Loucy (cell line): ENCODE measurements at regions not wholly inside any gene's neighbourhood (a gene's known extent, or its start where the extent isn't known, plus 50 kb on each side); places are given as distances from the start of the nearest gene placed in this dataset.

ENCODE experiments used
- H2AFZ ChIP-seq: fragments of 200-600 bp; sonication (generic); 2 replicates; pipeline ENCODE4 v1.6.0; 2016; ENCODE audit warnings: antibody characterized with exemption, mild to moderate bottlenecking, low read length, moderate library complexity
- H3F3A ChIP-seq: fragments of 200-600 bp; 2 replicates; pipeline ENCODE4 v1.6.0; 2016; ENCODE audit warnings: antibody characterized with exemption, low read depth, mild to moderate bottlenecking
- H3K27me3 ChIP-seq: fragments of 200-600 bp; sonication (generic); 2 replicates; pipeline ENCODE4 v1.6.1; 2014; ENCODE audit warnings: low read length, mild to moderate bottlenecking; ENCODE audit not compliant: insufficient read depth, poor library complexity, severe bottlenecking
- H3K36me3 ChIP-seq: fragments of 200-600 bp; sonication (generic); 2 replicates; pipeline ENCODE4 v1.6.1; 2016; ENCODE audit warnings: low read length; ENCODE audit not compliant: insufficient read depth
- H3K4me1 ChIP-seq: fragments of 200-600 bp; sonication (generic); 2 replicates; pipeline ENCODE4 v1.5.1; 2014; ENCODE audit warnings: low read length, mild to moderate bottlenecking; ENCODE audit not compliant: insufficient read depth, poor library complexity, severe bottlenecking
- H3K4me2 ChIP-seq: fragments of 200-600 bp; sonication (generic); 2 replicates; pipeline ENCODE4 v1.6.0; 2014; ENCODE audit warnings: antibody characterized with exemption, low read length, low read depth, mild to moderate bottlenecking; ENCODE audit not compliant: poor library complexity, severe bottlenecking
- H3K4me3 ChIP-seq: fragments of 200-600 bp; sonication (generic); 2 replicates; pipeline ENCODE4 v1.5.1; 2014; ENCODE audit warnings: low read length, mild to moderate bottlenecking, mixed read lengths; ENCODE audit not compliant: poor library complexity, severe bottlenecking
- H3K79me2 ChIP-seq: fragments of 200-600 bp; sonication (generic); 2 replicates; pipeline ENCODE4 v1.6.1; 2014; ENCODE audit warnings: low read length; ENCODE audit not compliant: insufficient read depth
- H3K9ac ChIP-seq: fragments of 200-600 bp; sonication (generic); 2 replicates; pipeline ENCODE4 v1.6.0; 2014; ENCODE audit warnings: mild to moderate bottlenecking, low read depth, low read length, moderate library complexity; ENCODE audit not compliant: poor library complexity, severe bottlenecking
- H3K9me2 ChIP-seq: fragments of 200-600 bp; sonication (generic); replicated peaks from 2 replicates; pipeline ENCODE4 v1.6.1; 2016; ENCODE audit warnings: low read depth, low read length, mixed read lengths
- H3K9me3 ChIP-seq: fragments of 200-600 bp; sonication (generic); 2 replicates; pipeline ENCODE4 v1.6.1; 2014; ENCODE audit warnings: mild to moderate bottlenecking, antibody characterized with exemption, low read length, low read depth; ENCODE audit not compliant: insufficient read depth
- H4K20me1 ChIP-seq: fragments of 200-600 bp; sonication (generic); 2 replicates; pipeline ENCODE4 v1.6.0; 2014; ENCODE audit warnings: antibody characterized with exemption, low read length, mild to moderate bottlenecking; ENCODE audit not compliant: insufficient read depth, poor library complexity, severe bottlenecking
- EZH2phosphoT487 ChIP-seq: fragments of 200-600 bp; IDR thresholded peaks from 2 replicates; pipeline ENCODE4 v1.6.1; 2018; ENCODE audit warnings: antibody characterized with exemption, mild to moderate bottlenecking, moderate library complexity, borderline replicate concordance
- TF ChIP-seq, protein P1 (sequence below): fragments of 200-600 bp; sonication (generic); conservative IDR thresholded peaks from 2 replicates; pipeline ENCODE4 v1.5.1; 2014; ENCODE audit warnings: mild to moderate bottlenecking, antibody characterized with exemption, low read length

DNA sequence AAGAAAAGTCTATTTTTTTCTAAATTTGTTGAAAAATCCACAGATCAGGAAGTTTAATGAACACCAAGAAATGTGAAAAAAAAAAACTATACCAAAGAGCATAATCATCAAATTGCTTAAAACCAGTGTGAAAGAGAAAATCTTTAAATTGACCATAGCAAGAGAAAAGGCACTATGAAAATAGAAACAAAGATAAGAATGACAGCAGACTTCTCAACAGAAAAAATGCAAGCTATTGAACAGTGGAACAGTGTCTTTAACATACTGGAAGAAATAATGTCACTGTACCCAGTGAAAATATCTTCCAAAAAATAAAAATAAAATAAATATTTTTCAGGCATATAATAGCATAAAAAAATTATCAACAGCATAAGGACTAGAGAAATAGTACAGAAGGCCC, 243.0 kb upstream of the GJB5 start:
- H3K4me1 ChIP-seq, result no peaks in the 10 kb centered on the region
- no peaks in the 10 kb centered on the region for H4K20me1 ChIP-seq
- no peak overlapping the region for H3K4me3 ChIP-seq
- H3K9me3 ChIP-seq, result peaks cover 11% of the 10 kb centered on the region
- no peaks in the 10 kb centered on the region for H3K79me2 ChIP-seq
- no peaks in the 10 kb centered on the region for H3K9me2 ChIP-seq
- no peak overlapping the region for H3K9ac ChIP-seq
- TF ChIP-seq, protein P1, sequence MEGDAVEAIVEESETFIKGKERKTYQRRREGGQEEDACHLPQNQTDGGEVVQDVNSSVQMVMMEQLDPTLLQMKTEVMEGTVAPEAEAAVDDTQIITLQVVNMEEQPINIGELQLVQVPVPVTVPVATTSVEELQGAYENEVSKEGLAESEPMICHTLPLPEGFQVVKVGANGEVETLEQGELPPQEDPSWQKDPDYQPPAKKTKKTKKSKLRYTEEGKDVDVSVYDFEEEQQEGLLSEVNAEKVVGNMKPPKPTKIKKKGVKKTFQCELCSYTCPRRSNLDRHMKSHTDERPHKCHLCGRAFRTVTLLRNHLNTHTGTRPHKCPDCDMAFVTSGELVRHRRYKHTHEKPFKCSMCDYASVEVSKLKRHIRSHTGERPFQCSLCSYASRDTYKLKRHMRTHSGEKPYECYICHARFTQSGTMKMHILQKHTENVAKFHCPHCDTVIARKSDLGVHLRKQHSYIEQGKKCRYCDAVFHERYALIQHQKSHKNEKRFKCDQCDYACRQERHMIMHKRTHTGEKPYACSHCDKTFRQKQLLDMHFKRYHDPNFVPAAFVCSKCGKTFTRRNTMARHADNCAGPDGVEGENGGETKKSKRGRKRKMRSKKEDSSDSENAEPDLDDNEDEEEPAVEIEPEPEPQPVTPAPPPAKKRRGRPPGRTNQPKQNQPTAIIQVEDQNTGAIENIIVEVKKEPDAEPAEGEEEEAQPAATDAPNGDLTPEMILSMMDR, result no peak
- TF ChIP-seq EZH2phosphoT487, result no peak
- no peaks in the 10 kb centered on the region for H3K27me3 ChIP-seq
- H3F3A ChIP-seq, result no peaks in the 10 kb centered on the region
- no peaks in the 10 kb centered on the region for H3K36me3 ChIP-seq
- H3K4me2 ChIP-seq, result no peak overlapping the region
- no peak overlapping the region for H2AFZ ChIP-seq

DNA sequence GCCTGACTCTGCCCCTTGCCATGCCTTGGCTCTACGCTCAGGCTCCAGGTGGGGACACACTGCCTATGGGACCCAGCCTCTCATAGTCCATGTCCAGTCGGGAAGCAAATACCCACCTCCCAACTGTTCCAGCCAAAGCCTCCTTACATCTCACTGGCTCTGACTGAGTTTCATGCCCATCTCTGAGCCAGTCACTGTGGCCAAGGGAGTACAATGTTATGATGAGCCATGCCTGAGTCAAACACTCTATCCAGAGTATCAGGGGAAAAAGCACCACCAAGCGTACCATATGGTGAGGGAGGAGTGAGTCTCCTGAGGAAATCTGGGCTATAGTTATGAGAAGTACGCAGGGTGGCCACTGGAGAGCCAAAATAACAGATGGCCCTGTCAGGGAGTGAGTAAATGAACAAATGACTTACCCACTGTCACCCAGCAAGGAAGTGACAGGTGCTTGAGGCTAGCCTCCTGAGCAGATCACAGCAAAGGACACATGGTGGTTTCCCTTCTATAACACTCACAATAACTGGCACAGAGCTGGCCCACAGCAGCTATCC, 236.6 kb upstream of the GJB5 start:
- TF ChIP-seq, protein P1, result no peak
- no peak for TF ChIP-seq EZH2phosphoT487
- Histone ChIP-seq H3F3A (no peaks in the 10 kb centered on the region), H3K9me2 (no peaks in the 10 kb centered on the region), H3K27me3 (no peaks in the 10 kb centered on the region), H3K9me3 (no peaks in the 10 kb centered on the region), H3K4me2 (no peak overlapping the region), H3K79me2 (no peaks in the 10 kb centered on the region), H4K20me1 (no peaks in the 10 kb centered on the region), H2AFZ (no peak overlapping the region), H3K4me3 (no peak overlapping the region), H3K4me1 (no peaks in the 10 kb centered on the region), H3K9ac (no peak overlapping the region), H3K36me3 (no peaks in the 10 kb centered on the region)

DNA sequence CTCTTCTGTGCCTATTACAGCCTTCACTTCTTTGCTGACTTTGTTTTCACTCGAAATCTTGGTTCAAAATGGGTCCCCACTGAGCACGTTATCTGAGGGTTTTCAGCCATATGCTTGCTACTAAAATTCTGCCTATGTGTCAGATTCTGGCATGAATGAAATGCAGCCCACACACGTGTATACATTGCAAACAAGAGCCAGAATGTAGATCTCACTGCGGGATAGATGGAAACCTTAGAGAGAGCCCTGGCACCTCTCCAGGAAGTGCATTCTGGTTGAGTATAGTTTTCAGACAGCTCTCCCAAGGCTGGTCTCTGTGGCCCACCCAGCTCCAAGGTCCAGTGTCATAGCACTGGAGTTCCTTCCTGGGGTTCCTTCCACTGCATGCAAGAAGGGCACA, 234.7 kb upstream of the GJB5 start:
- H3K9me3 ChIP-seq, result no peaks in the 10 kb centered on the region
- no peak overlapping the region for H3K4me3 ChIP-seq
- no peak for TF ChIP-seq EZH2phosphoT487
- TF ChIP-seq, protein P1, result no peak
- H3F3A ChIP-seq, result no peaks in the 10 kb centered on the region
- H3K4me1 ChIP-seq, result no peaks in the 10 kb centered on the region
- no peak overlapping the region for H3K4me2 ChIP-seq
- H4K20me1 ChIP-seq, result no peaks in the 10 kb centered on the region
- H3K27me3 ChIP-seq, result no peaks in the 10 kb centered on the region
- H3K79me2 ChIP-seq, result no peaks in the 10 kb centered on the region
- no peak overlapping the region for H3K9ac ChIP-seq
- no peaks in the 10 kb centered on the region for H3K9me2 ChIP-seq
- no peaks in the 10 kb centered on the region for H3K36me3 ChIP-seq
- H2AFZ ChIP-seq, result no peak overlapping the region
